HG03175 (cell line): ENCODE measurements at regions not wholly inside any gene's neighbourhood (a gene's known extent, or its start where the extent isn't known, plus 50 kb on each side); places are given as distances from the start of the nearest gene placed in this dataset.
"Not testable (repeated sequence)": the region's sequence is repeated elsewhere in the genome, so short reads cannot be mapped to it uniquely, and the experiment has no call there.

Source experiments
- ATAC-seq: cut with Tn5 transposase; IDR thresholded peaks from one replicate; pipeline ENCODE4 v1.9.1; 2021; ENCODE audit warnings: mild to moderate bottlenecking, moderate library complexity; ENCODE audit not compliant: unreplicated experiment

- ATAC-seq: no peak
These were observed 364.6 kb downstream of the OSR1 start for GRCh38 chr2:18993756-18994338.

GRCh38 chr2:18991177-18992168 is 366.9 kb downstream of the OSR1 start:
- ATAC-seq: no peak

GRCh38 chr2:18988631-18989232 is 369.7 kb downstream of the OSR1 start:
- no peak for ATAC-seq

GRCh38 chr2:18987592-18988073 is 370.8 kb downstream of the OSR1 start:
- ATAC-seq: no peak

GRCh38 chr2:18987016-18987415 is 371.4 kb downstream of the OSR1 start:
- ATAC-seq: no peak

- no peak for ATAC-seq
These were observed 372.4 kb downstream of the OSR1 start for GRCh38 chr2:18986046-18986445.

GRCh38 chr2:18980786-18981430 is 377.5 kb downstream of the OSR1 start:
- ATAC-seq: no peak

GRCh38 chr2:18980104-18980785 is 378.2 kb downstream of the OSR1 start:
- ATAC-seq: no peak

- no peak for ATAC-seq
These were observed 381.0 kb downstream of the OSR1 start for GRCh38 chr2:18977409-18977808.

- peak; percentile 91 for ATAC-seq
These were observed 382.1 kb downstream of the OSR1 start for GRCh38 chr2:18976168-18976961.

- ATAC-seq: no peak
These were observed 382.8 kb downstream of the OSR1 start for GRCh38 chr2:18975506-18976167.

GRCh38 chr2:18971628-18972027 is 382.3 kb upstream of the NT5C1B start:
- no peak for ATAC-seq

- no peak for ATAC-seq
These were observed 381.7 kb upstream of the NT5C1B start for GRCh38 chr2:18971069-18971378.

- no peak for ATAC-seq
These were observed 376.8 kb upstream of the NT5C1B start for GRCh38 chr2:18966131-18966530.

- ATAC-seq: not testable (repeated sequence)
These were observed 374.4 kb upstream of the NT5C1B start for GRCh38 chr2:18963739-18964256.

- no peak for ATAC-seq
These were observed 372.6 kb upstream of the NT5C1B start for GRCh38 chr2:18961991-18962421.

GRCh38 chr2:18959952-18960717 is 370.8 kb upstream of the NT5C1B start:
- no peak for ATAC-seq

GRCh38 chr2:18959200-18959599 is 369.8 kb upstream of the NT5C1B start:
- ATAC-seq: no peak
